ENCODE measurements at regions not wholly inside any gene's neighbourhood (a gene's known extent, or its start where the extent isn't known, plus 50 kb on each side); places are given as distances from the start of the nearest gene placed in this dataset.

DNA sequence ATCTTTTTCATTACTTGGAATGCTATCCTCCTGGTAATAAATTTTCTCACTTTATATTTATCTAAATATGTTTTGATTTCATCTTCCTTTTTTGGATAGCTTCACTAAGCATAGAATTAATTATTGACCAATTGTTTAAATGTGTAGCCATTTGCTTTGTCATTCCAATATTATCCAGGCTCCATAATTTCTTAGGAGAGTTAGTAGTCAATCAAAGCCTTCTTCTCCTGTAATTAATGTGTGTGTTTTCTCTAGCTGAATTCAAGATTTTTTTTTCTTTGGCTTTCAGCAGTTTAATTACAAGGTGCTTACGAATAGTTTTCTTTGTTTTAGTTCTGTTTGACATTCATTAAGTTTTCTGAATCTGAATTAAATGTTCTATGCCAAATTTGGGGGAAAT is 545.9 kb upstream of the CELF2 start:
- TF ChIP-seq POLR2A (IDR thresholded peaks at IDR 0.05): no peak
- TF ChIP-seq CTCF (IDR thresholded peaks at IDR 0.05): no peak
